DND-41 (cell line): ENCODE measurements at regions not wholly inside any gene's neighbourhood (a gene's known extent, or its start where the extent isn't known, plus 50 kb on each side); places are given as distances from the start of the nearest gene placed in this dataset.
"Not testable (repeated sequence)": the region's sequence is repeated elsewhere in the genome, so short reads cannot be mapped to it uniquely, and the experiment has no call there.

Experiments used
- CTCF ChIP-seq: IDR thresholded peaks from 2 replicates; pipeline ENCODE4 v1.5.1; 2012; ENCODE audit warnings: borderline replicate concordance, low read length, moderate library complexity, mild to moderate bottlenecking; ENCODE audit not compliant: poor library complexity, severe bottlenecking; ENCODE audit errors: extremely low read depth
- EZH2 ChIP-seq: IDR thresholded peaks from 3 replicates; pipeline ENCODE4 v1.6.1; 2012; ENCODE audit warnings: borderline replicate concordance, low read depth, mild to moderate bottlenecking, moderate library complexity, low read length, inconsistent platforms; ENCODE audit not compliant: severe bottlenecking

GRCh38 chr12:17564630-17565029 lies 525.4 kb downstream of the RERGL start:
- not testable (repeated sequence) for TF ChIP-seq CTCF, EZH2
